Inflammatory macrophage (primary cell): ENCODE measurements at regions not wholly inside any gene's neighbourhood (a gene's known extent, or its start where the extent isn't known, plus 50 kb on each side); places are given as distances from the start of the nearest gene placed in this dataset.
"Not testable (repeated sequence)": the region's sequence is repeated elsewhere in the genome, so short reads cannot be mapped to it uniquely, and the experiment has no call there.

Source experiments
- DNase-seq, 2 donors: peaks; one replicate each; pipeline ENCODE4 v3.0.0-alpha.2; 2020 to 2022

- not testable (repeated sequence) for DNase-seq
These were observed 75.1 kb downstream of the LYZL1 start for GRCh38 chr10:29363930-29364329.

GRCh38 chr10:29366206-29366605 is 77.3 kb downstream of the LYZL1 start:
- DNase-seq: not testable (repeated sequence)

- DNase-seq: no peak
These were observed 80.5 kb downstream of the LYZL1 start for GRCh38 chr10:29369419-29369818.

GRCh38 chr10:29370097-29371092 is 81.5 kb downstream of the LYZL1 start:
- DNase-seq: no peak

GRCh38 chr10:29372920-29373319 is 84.0 kb downstream of the LYZL1 start:
- DNase-seq: no peak

- DNase-seq: no peak
These were observed 85.3 kb downstream of the LYZL1 start for GRCh38 chr10:29374162-29374561.

GRCh38 chr10:29375888-29376287 is 87.0 kb downstream of the LYZL1 start:
- no peak for DNase-seq

GRCh38 chr10:29377333-29377961 is 88.6 kb downstream of the LYZL1 start:
- peak; percentile 8 to 30 for DNase-seq

- no peak for DNase-seq
These were observed 89.2 kb downstream of the LYZL1 start for GRCh38 chr10:29378106-29378505.

- DNase-seq: no peak
These were observed 90.3 kb downstream of the LYZL1 start for GRCh38 chr10:29379208-29379607.

- not testable (repeated sequence) for DNase-seq
These were observed 91.1 kb downstream of the LYZL1 start for GRCh38 chr10:29379777-29380598.

GRCh38 chr10:29380599-29381511 is 92.0 kb downstream of the LYZL1 start:
- not testable (repeated sequence) for DNase-seq

- peak; percentile 8 to 14 for DNase-seq
These were observed 97.6 kb downstream of the LYZL1 start for GRCh38 chr10:29386342-29386999.

GRCh38 chr10:29387269-29387668 is 98.4 kb downstream of the LYZL1 start:
- no peak for DNase-seq

GRCh38 chr10:29388112-29388511 is 99.2 kb downstream of the LYZL1 start:
- DNase-seq: not testable (repeated sequence)

- DNase-seq: no peak
These were observed 100.6 kb downstream of the LYZL1 start for GRCh38 chr10:29389493-29389892.

- DNase-seq: no peak
These were observed 101.1 kb downstream of the LYZL1 start for GRCh38 chr10:29389935-29390334.

- DNase-seq: peak; percentile 10 to 37
These were observed 103.6 kb downstream of the LYZL1 start for GRCh38 chr10:29392376-29393021.

- no peak for DNase-seq
These were observed 105.6 kb downstream of the LYZL1 start for GRCh38 chr10:29394321-29394932.

GRCh38 chr10:29395409-29395808 is 106.5 kb downstream of the LYZL1 start:
- DNase-seq: no peak
